ENCODE measurements at regions not wholly inside any gene's neighbourhood (a gene's known extent, or its start where the extent isn't known, plus 50 kb on each side); places are given as distances from the start of the nearest gene placed in this dataset.
"Not testable (repeated sequence)": the region's sequence is repeated elsewhere in the genome, so short reads cannot be mapped to it uniquely, and the experiment has no call there.

DNA sequence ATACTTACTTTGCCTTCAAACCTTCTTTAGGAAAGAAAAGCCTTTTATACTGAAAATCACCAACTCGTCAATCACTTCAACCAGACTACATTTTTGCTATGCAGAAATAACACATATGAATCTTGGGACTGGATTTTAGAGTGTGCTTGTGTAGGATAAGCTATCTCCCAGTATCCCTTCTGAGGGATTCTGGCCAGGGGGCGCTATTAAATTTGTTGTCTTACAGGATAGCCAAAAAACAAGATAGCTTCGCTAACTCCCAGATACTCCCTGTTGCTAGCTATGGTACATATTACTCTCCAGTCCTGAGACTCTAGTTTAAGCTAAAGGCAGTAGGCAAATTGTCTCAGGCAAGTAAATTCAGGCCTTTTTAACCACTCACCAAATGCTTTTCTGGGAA lies 167.2 kb downstream of the LHFPL1 start:
- POLR2A ChIA-PET, result no interaction called here
- H3K4me3 Mint-ChIP-seq, result no peak overlapping the region
- no peak overlapping the region for H3K27ac Mint-ChIP-seq
- H3K9me3 ChIP-seq (ENCODE audit: low read length), result no peaks in the 10 kb centered on the region
- DNase-seq, result no peak
- H3K4me3 ChIP-seq (ENCODE audit: low read length), result no peak overlapping the region
- H3K27me3 Mint-ChIP-seq, result peaks cover 0 to 3% of the 10 kb centered on the region in 2 donors
- no peaks in the 10 kb centered on the region for H3K36me3 Mint-ChIP-seq
- H3K27me3 ChIP-seq (ENCODE audit: insufficient read depth, low read length, poor library complexity, severe bottlenecking), result no peaks in the 10 kb centered on the region
- no peak overlapping the region for H3K27ac ChIP-seq (ENCODE audit: low read depth, low read length)
- no peaks in the 10 kb centered on the region for H3K4me1 Mint-ChIP-seq
- CTCF ChIA-PET, result no interaction called here
- peaks cover 8 to 18% (median 15%) of the 10 kb centered on the region in 5 donors for H3K9me3 Mint-ChIP-seq
- H3K4me1 ChIP-seq (ENCODE audit: insufficient read depth, low read length), result no peaks in the 10 kb centered on the region
- no peaks in the 10 kb centered on the region for H3K36me3 ChIP-seq (ENCODE audit: insufficient read depth, low read length)

DNA sequence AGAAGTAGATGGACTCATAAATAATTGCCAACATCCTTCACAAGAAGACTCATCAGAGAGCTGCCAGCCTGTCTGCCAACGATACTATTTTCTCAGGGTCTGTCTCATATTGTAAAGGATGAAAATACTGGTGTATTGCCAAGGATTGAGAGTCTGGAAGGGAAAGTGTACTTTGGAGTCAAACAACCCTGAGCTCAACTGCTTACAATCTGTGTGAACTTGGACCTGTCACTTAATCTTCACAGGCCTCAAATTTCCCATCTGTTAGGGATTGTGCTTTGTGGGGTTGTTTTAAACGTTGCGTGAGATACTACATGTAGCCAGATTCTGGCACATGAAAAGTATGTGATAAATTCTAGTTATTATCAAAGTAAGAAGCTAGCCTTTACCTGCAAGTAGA lies 169.1 kb downstream of the LHFPL1 start:
- no peaks in the 10 kb centered on the region for H3K4me1 ChIP-seq (ENCODE audit: insufficient read depth, low read length)
- Mint-ChIP-seq H3K27me3 (no peaks in the 10 kb centered on the region), H3K27ac (no peak overlapping the region), H3K4me1 (no peaks in the 10 kb centered on the region), H3K9me3 (peaks cover 8 to 18% (median 15%) of the 10 kb centered on the region in 5 donors), H3K36me3 (no peaks in the 10 kb centered on the region), H3K4me3 (no peak overlapping the region)
- no peak overlapping the region for H3K27ac ChIP-seq (ENCODE audit: low read depth, low read length)
- H3K27me3 ChIP-seq (ENCODE audit: insufficient read depth, low read length, poor library complexity, severe bottlenecking), result no peaks in the 10 kb centered on the region
- H3K9me3 ChIP-seq (ENCODE audit: low read length), result no peaks in the 10 kb centered on the region
- DNase-seq, result no peak
- no peaks in the 10 kb centered on the region for H3K36me3 ChIP-seq (ENCODE audit: insufficient read depth, low read length)
- ChIA-PET CTCF (no interaction called here), POLR2A (no interaction called here)
- no peak overlapping the region for H3K4me3 ChIP-seq (ENCODE audit: low read length)

DNA sequence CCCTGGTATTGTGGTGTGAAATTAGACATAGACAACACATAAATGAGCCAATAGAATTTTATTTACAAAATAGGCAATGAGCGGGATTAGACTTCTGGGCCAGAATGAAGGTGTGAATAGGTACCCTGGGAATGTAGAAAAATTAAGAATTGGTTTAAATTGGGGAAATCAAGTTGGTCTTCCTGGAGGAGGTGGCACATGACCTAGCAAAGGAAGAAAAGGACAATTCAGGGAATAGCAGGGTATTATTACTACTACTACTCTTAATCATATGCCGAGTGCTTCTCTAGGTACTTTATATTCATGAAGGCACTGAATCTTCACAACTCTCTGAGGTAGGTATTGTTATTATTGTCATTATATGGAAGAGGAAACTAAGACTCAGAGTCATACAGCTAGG lies 202.1 kb downstream of the LHFPL1 start:
- Histone ChIP-seq H3K27me3 (ENCODE audit: insufficient read depth, low read length, poor library complexity, severe bottlenecking) (no peaks in the 10 kb centered on the region), H3K36me3 (ENCODE audit: insufficient read depth, low read length) (no peaks in the 10 kb centered on the region), H3K4me1 (ENCODE audit: insufficient read depth, low read length) (no peaks in the 10 kb centered on the region), H3K4me3 (ENCODE audit: low read length) (no peak overlapping the region), H3K9me3 (ENCODE audit: low read length) (no peaks in the 10 kb centered on the region), H3K27ac (ENCODE audit: low read depth, low read length) (no peak overlapping the region)
- CTCF ChIA-PET, result no interaction called here
- peaks cover 0 to 7% (median 2%) of the 10 kb centered on the region in 5 donors for H3K9me3 Mint-ChIP-seq
- no peaks in the 10 kb centered on the region for H3K36me3 Mint-ChIP-seq
- H3K4me3 Mint-ChIP-seq, result no peak overlapping the region
- no peak overlapping the region for H3K27ac Mint-ChIP-seq
- no peaks in the 10 kb centered on the region for H3K4me1 Mint-ChIP-seq
- peaks cover 0 to 4% of the 10 kb centered on the region in 2 donors for H3K27me3 Mint-ChIP-seq
- DNase-seq, result no peak
- POLR2A ChIA-PET, result no interaction called here

DNA sequence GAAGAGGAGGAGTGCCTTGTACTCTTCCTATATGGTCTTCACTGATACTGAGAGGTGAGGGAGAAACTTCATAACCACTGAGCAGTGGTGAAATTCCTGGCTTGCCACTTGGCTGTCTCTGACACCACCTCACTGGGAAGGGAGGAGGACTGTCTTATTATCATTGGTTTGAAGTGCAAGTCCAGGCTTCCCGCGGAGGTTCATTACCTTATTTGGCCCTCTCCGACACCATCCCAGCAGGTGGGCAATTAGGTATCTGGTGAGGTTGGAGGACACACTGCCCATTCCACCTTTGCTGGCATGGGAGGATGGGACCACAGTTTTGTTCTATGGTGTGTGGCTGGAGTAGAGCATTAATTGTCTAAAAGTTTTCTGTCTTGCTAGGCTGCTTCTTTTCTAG lies 206.1 kb downstream of the LHFPL1 start:
- no peaks in the 10 kb centered on the region for H3K4me1 Mint-ChIP-seq
- no peaks in the 10 kb centered on the region for H3K36me3 Mint-ChIP-seq
- Histone ChIP-seq H3K9me3 (ENCODE audit: low read length) (no peaks in the 10 kb centered on the region), H3K4me1 (ENCODE audit: insufficient read depth, low read length) (no peaks in the 10 kb centered on the region), H3K4me3 (ENCODE audit: low read length) (no peak overlapping the region), H3K36me3 (ENCODE audit: insufficient read depth, low read length) (no peaks in the 10 kb centered on the region), H3K27me3 (ENCODE audit: insufficient read depth, low read length, poor library complexity, severe bottlenecking) (no peaks in the 10 kb centered on the region), H3K27ac (ENCODE audit: low read depth, low read length) (no peak overlapping the region)
- H3K4me3 Mint-ChIP-seq, result no peak overlapping the region
- H3K27me3 Mint-ChIP-seq, result peaks cover 0 to 4% of the 10 kb centered on the region in 2 donors
- peaks cover 0 to 1% (median 0%) of the 10 kb centered on the region in 5 donors for H3K9me3 Mint-ChIP-seq
- no peak overlapping the region for H3K27ac Mint-ChIP-seq
- ChIA-PET CTCF (no interaction called here), POLR2A (no interaction called here)
- DNase-seq, result no peak

DNA sequence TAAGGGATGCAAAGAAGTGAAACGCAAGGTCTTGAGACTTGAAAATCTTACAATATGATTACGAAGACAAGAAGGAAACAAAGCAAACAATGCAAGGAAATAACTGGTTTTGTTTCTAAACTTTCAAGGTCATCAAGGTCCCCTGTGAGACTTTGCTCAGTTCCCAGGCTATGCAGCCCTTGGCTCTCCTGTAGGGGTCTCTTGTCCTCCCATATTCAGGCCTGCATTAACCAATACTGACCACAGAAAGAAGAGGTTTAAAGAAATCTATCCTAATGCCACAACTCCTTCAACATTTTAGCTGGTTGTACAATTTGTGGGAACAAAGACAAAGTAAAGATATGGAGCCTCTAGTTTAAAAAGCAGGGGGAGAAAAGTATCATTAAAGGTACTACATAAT lies 209.2 kb downstream of the LHFPL1 start:
- no peak for DNase-seq
- H3K27ac Mint-ChIP-seq, result peak overlapping the region in 1 of 8 donors; percentile 55
- Histone ChIP-seq H3K27me3 (ENCODE audit: insufficient read depth, low read length, poor library complexity, severe bottlenecking) (no peaks in the 10 kb centered on the region), H3K36me3 (ENCODE audit: insufficient read depth, low read length) (no peaks in the 10 kb centered on the region), H3K4me3 (ENCODE audit: low read length) (no peak overlapping the region), H3K9me3 (ENCODE audit: low read length) (no peaks in the 10 kb centered on the region), H3K27ac (ENCODE audit: low read depth, low read length) (no peak overlapping the region), H3K4me1 (ENCODE audit: insufficient read depth, low read length) (no peaks in the 10 kb centered on the region)
- no peaks in the 10 kb centered on the region for H3K9me3 Mint-ChIP-seq
- no peaks in the 10 kb centered on the region for H3K4me1 Mint-ChIP-seq
- ChIA-PET POLR2A (no interaction called here), CTCF (no interaction called here)
- no peaks in the 10 kb centered on the region for H3K27me3 Mint-ChIP-seq
- H3K36me3 Mint-ChIP-seq, result no peaks in the 10 kb centered on the region
- no peak overlapping the region for H3K4me3 Mint-ChIP-seq

DNA sequence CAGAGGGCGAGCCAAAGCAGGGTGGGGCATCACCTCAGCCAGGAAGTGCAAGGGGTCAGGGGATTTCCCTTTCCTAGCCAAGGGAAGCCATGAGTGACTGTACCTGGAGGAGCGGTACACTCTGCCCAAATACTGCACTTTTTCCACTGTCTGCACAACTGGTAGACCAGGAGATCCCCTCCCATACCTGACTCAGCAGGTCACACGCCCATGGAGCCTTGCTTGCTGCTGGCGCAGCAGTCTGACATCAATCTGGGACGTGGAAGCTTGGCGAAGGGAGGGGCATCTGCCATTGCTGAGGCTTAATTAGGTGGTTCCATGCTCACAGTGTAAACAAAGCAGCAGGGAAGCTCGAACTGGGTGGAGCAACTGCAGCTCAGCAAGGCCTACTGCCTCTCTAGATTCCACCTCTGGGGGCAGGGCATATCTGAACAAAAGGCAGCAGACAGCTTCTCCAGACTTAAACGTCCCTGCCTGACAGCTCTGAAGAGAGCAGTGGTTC lies 217.7 kb downstream of the LHFPL1 start:
- H3K27ac Mint-ChIP-seq; H3K36me3 ChIP-seq (ENCODE audit: insufficient read depth, low read length); H3K9me3 Mint-ChIP-seq; H3K4me1 Mint-ChIP-seq; POLR2A ChIA-PET; CTCF ChIA-PET; H3K4me1 ChIP-seq (ENCODE audit: insufficient read depth, low read length); H3K4me3 Mint-ChIP-seq; H3K27me3 Mint-ChIP-seq; H3K9me3 ChIP-seq (ENCODE audit: low read length); H3K27me3 ChIP-seq (ENCODE audit: insufficient read depth, low read length, poor library complexity, severe bottlenecking); H3K27ac ChIP-seq (ENCODE audit: low read depth, low read length); H3K36me3 Mint-ChIP-seq; H3K4me3 ChIP-seq (ENCODE audit: low read length); DNase-seq: not testable (repeated sequence)

DNA sequence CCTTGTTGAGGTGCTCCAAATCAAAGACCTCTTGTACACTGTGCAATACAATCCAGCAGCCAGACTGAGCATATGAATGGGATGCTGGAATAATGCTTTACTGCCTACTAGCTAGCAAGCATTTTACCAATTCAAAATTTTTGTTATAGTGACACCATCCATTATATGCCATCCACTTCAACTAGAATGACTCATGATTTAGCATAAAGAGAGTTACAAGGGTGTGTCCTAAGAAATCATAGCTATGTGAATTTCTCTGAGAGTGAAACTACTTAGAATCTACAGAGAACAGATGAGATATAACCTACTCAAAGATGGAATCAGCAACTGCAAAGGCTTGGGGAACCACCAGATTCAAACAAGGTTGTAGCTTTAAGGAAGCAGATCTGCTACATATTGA lies 221.9 kb downstream of the LHFPL1 start:
- no peaks in the 10 kb centered on the region for H3K9me3 ChIP-seq (ENCODE audit: low read length)
- H3K27me3 ChIP-seq (ENCODE audit: insufficient read depth, low read length, poor library complexity, severe bottlenecking), result no peaks in the 10 kb centered on the region
- Mint-ChIP-seq H3K4me1 (no peaks in the 10 kb centered on the region), H3K27ac (no peak overlapping the region), H3K9me3 (peaks cover 0 to 2% (median 0%) of the 10 kb centered on the region in 5 donors), H3K36me3 (no peaks in the 10 kb centered on the region), H3K4me3 (no peak overlapping the region), H3K27me3 (peaks cover 0 to 5% of the 10 kb centered on the region in 2 donors)
- no peaks in the 10 kb centered on the region for H3K4me1 ChIP-seq (ENCODE audit: insufficient read depth, low read length)
- no peak for DNase-seq
- no peak overlapping the region for H3K4me3 ChIP-seq (ENCODE audit: low read length)
- POLR2A ChIA-PET, result no interaction called here
- CTCF ChIA-PET, result no interaction called here
- no peak overlapping the region for H3K27ac ChIP-seq (ENCODE audit: low read depth, low read length)
- H3K36me3 ChIP-seq (ENCODE audit: insufficient read depth, low read length), result no peaks in the 10 kb centered on the region

DNA sequence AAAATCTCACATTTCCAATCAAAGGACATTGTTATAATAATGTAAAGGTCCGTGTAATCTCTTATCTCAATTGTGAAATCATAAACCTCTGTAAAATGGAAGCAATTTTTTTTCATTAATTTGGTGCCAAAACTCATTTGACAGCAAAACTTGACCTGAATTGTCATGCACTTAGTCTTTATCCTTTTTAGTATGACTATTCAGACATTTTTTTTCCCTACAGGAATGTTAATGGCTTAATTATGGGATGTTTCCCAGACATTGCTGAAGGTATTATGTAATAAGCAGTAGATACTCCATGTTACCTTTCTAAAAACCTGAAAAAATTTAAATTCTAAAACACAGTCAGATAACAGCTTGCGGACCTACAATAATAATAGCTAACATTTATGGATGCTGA lies 228.9 kb downstream of the LHFPL1 start:
- no peaks in the 10 kb centered on the region for H3K4me1 ChIP-seq (ENCODE audit: insufficient read depth, low read length)
- no peak for DNase-seq
- no peak overlapping the region for H3K4me3 ChIP-seq (ENCODE audit: low read length)
- H3K27ac ChIP-seq (ENCODE audit: low read depth, low read length), result no peak overlapping the region
- H3K36me3 ChIP-seq (ENCODE audit: insufficient read depth, low read length), result no peaks in the 10 kb centered on the region
- ChIA-PET POLR2A (no interaction called here), CTCF (no interaction called here)
- peaks cover 0 to 3% of the 10 kb centered on the region in 2 donors for H3K27me3 Mint-ChIP-seq
- H3K4me1 Mint-ChIP-seq, result no peaks in the 10 kb centered on the region
- H3K36me3 Mint-ChIP-seq, result no peaks in the 10 kb centered on the region
- no peak overlapping the region for H3K4me3 Mint-ChIP-seq
- no peaks in the 10 kb centered on the region for H3K27me3 ChIP-seq (ENCODE audit: insufficient read depth, low read length, poor library complexity, severe bottlenecking)
- H3K9me3 ChIP-seq (ENCODE audit: low read length), result no peaks in the 10 kb centered on the region
- no peak overlapping the region for H3K27ac Mint-ChIP-seq
- H3K9me3 Mint-ChIP-seq, result no peaks in the 10 kb centered on the region

DNA sequence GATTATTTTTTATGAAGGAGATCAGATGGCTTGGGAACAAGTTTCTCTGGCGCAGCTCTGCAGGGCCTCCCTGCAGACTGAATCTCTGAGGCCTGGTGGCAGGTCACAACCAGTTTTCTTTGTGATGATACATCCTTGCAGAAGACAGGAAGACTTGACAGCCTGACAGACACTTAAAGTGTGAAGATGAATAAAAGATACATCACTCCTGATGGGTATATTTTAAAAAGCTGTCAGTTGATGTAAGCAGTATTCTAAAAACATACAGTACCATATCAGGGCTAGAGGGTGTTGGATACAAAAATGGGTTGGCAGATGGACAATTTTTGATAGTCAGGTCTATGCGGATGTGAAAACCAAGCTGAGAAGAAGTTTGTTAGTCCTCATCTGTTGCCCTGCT lies 239.5 kb downstream of the LHFPL1 start:
- no peak overlapping the region for H3K4me3 ChIP-seq (ENCODE audit: low read length)
- ChIA-PET POLR2A (no interaction called here), CTCF (no interaction called here)
- H3K9me3 ChIP-seq (ENCODE audit: low read length), result no peaks in the 10 kb centered on the region
- Mint-ChIP-seq H3K27ac (no peak overlapping the region), H3K27me3 (no peaks in the 10 kb centered on the region), H3K9me3 (peaks cover 0 to 5% (median 0%) of the 10 kb centered on the region in 5 donors), H3K36me3 (no peaks in the 10 kb centered on the region), H3K4me3 (no peak overlapping the region), H3K4me1 (no peaks in the 10 kb centered on the region)
- H3K27ac ChIP-seq (ENCODE audit: low read depth, low read length), result no peak overlapping the region
- H3K27me3 ChIP-seq (ENCODE audit: insufficient read depth, low read length, poor library complexity, severe bottlenecking), result no peaks in the 10 kb centered on the region
- no peak for DNase-seq
- no peaks in the 10 kb centered on the region for H3K36me3 ChIP-seq (ENCODE audit: insufficient read depth, low read length)
- no peaks in the 10 kb centered on the region for H3K4me1 ChIP-seq (ENCODE audit: insufficient read depth, low read length)
